PC-9 (cell line): ENCODE measurements at regions not wholly inside any gene's neighbourhood (a gene's known extent, or its start where the extent isn't known, plus 50 kb on each side); places are given as distances from the start of the nearest gene placed in this dataset.
"Not testable (repeated sequence)": the region's sequence is repeated elsewhere in the genome, so short reads cannot be mapped to it uniquely, and the experiment has no call there.

ENCODE experiments used
- BruUV-seq: library from RNA; stranded (reverse); fragments of 400-500 nt; replicated peaks from 2 replicates; lab custom pipeline; 2021; lab: Mats Ljungman, UMichigan
- CTCF ChIA-PET: fragments of 300-600 bp; sonication (Branson Sonifier 250); formaldehyde crosslinking; loops from one replicate; lab custom pipeline; 2022; ENCODE audit warnings: antibody characterized with exemption; lab: Charles Lee
- POLR2A ChIA-PET: fragments of 300-600 bp; sonication (Branson Sonifier 250); formaldehyde crosslinking; loops from one replicate; lab custom pipeline; 2022; ENCODE audit warnings: antibody characterized with exemption; ENCODE audit not compliant: unreplicated experiment; lab: Charles Lee
- DNase-seq, 2 experiments: peaks; one replicate each; pipeline versions ENCODE4 v3.0.0 to v3.0.0-alpha.2; 2015 to 2022; ENCODE audit warnings: mixed read lengths in 1 of 2
- H2AFZ ChIP-seq: fragments of 200-600 bp; sonication (generic); 2 replicates; pipeline ENCODE4 v1.8.1; 2017; ENCODE audit warnings: antibody characterized with exemption
- H3F3A ChIP-seq: fragments of 200-600 bp; sonication (generic); 2 replicates; pipeline ENCODE4 v1.8.1; 2017; ENCODE audit warnings: antibody characterized with exemption, mild to moderate bottlenecking, low read depth; ENCODE audit not compliant: insufficient read depth
- H3K27ac ChIP-seq: fragments of 200-600 bp; sonication (generic); 2 replicates; pipeline ENCODE4 v1.6.1; 2016; ENCODE audit warnings: mixed run types
- H3K27me3 ChIP-seq: fragments of 200-600 bp; sonication (generic); 2 replicates; pipeline ENCODE4 v1.6.1; 2016; ENCODE audit warnings: low read depth, mixed run types; ENCODE audit not compliant: insufficient read depth
- H3K36me3 ChIP-seq: fragments of 200-600 bp; sonication (generic); 2 replicates; pipeline ENCODE4 v1.6.1; 2016; ENCODE audit warnings: low read depth, mixed run types
- H3K4me1 ChIP-seq: fragments of 200-600 bp; sonication (generic); replicated peaks from 2 replicates; pipeline ENCODE4 v1.6.1; 2016; ENCODE audit warnings: mixed run types; ENCODE audit not compliant: insufficient read depth
- H3K4me2 ChIP-seq: fragments of 200-600 bp; sonication (generic); 2 replicates; pipeline ENCODE4 v1.6.1; 2017; ENCODE audit warnings: mixed run types
- H3K4me3 ChIP-seq: fragments of 200-600 bp; sonication (generic); 2 replicates; pipeline ENCODE4 v1.6.1; 2016; ENCODE audit warnings: mixed run types
- H3K79me2 ChIP-seq: fragments of 200-600 bp; sonication (generic); 2 replicates; pipeline ENCODE4 v1.6.1; 2017; ENCODE audit warnings: low read depth, mixed run types
- H3K9me2 ChIP-seq: fragments of 200-600 bp; sonication (generic); 2 replicates; pipeline ENCODE4 v1.8.1; 2017; ENCODE audit warnings: mild to moderate bottlenecking; ENCODE audit not compliant: insufficient read depth
- H3K9me3 ChIP-seq: fragments of 200-600 bp; sonication (generic); 2 replicates; pipeline ENCODE4 v1.8.1; 2016; ENCODE audit warnings: low read depth; ENCODE audit not compliant: insufficient read depth
- H4K20me1 ChIP-seq: fragments of 200-600 bp; sonication (generic); 2 replicates; pipeline ENCODE4 v1.8.1; 2017; ENCODE audit not compliant: insufficient read depth
- intact Hi-C: fragments of 100-400 bp; cut with micrococcal nuclease; formaldehyde crosslinking; loops from one replicate; pipeline ENCODE4 v1.10.0; 2022; ENCODE audit not compliant: unreplicated experiment

DNA sequence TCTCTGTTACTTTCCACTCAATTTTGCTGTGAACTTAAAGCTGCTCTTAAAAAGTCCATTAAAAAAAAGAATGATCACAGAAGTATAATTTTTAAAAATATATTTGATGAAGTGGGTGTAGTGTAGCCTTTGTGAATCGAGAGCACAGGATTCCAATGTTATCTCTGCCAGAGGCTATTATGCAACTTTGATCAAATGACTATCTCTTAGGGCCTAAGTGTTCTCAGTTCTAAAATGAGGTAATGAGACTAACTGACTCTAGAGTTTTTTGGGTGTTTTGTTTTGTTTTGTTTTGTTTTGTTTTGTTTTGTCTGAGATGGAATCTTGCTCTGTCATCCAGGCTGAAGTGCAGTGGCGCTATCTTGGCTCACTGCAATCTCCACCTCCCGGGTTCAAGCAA lies 147.5 kb downstream of the FAM72C start:
- H3K27ac ChIP-seq, BruUV-seq, DNase-seq, intact Hi-C loops, POLR2A ChIA-PET, H3K4me1 ChIP-seq, H3K27me3 ChIP-seq, H3F3A ChIP-seq, CTCF ChIA-PET, H3K9me3 ChIP-seq, H3K36me3 ChIP-seq, H3K79me2 ChIP-seq, H4K20me1 ChIP-seq, H3K4me2 ChIP-seq, H3K9me2 ChIP-seq, H2AFZ ChIP-seq, H3K4me3 ChIP-seq: not testable (repeated sequence)

DNA sequence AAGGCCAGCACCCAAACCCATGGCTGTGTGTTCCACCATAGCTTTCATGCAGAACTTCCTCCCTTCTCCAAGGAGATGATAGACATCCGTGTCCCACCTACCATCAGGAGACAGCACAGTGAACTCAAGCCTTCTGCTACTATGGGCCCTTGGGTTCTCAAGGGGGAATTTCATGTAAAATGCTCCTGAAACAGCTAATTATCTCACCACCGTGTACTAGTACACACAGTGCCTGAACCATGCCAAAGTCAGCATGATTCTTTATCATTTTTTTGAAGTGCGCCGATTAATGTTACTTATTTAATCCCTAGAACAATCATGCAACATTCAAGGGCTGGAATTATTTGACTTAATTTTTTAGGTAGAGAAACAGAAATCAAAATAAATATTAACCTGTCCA lies 151.7 kb downstream of the FAM72C start:
- H3K36me3 ChIP-seq, intact Hi-C loops, H3K4me2 ChIP-seq, H3K79me2 ChIP-seq, H3K4me3 ChIP-seq, H3K9me2 ChIP-seq, H3K9me3 ChIP-seq, DNase-seq, CTCF ChIA-PET, H3K27ac ChIP-seq, H4K20me1 ChIP-seq, BruUV-seq, H3K27me3 ChIP-seq, H2AFZ ChIP-seq, H3F3A ChIP-seq, POLR2A ChIA-PET, H3K4me1 ChIP-seq: not testable (repeated sequence)

DNA sequence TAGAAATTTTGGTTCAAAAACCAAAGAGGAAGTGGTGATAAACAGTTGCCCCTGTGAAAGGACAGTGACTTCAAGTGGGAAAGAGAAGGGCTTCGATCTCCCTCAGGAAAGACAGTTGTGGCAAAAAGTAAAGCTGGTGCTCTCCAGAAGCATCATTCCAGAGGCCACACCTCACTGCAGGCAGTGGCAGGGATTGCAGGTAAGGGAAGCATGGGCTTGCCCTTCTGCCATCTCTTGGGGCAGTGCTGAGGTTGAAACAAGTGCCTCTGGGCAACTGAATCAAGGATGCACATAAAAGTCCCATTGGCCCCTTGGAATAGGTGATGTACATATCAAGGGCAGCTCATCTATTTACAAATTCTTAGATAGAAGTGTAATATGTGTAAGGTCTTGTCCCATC lies 155.4 kb downstream of the FAM72C start:
- POLR2A ChIA-PET, CTCF ChIA-PET, H3K79me2 ChIP-seq, H3K36me3 ChIP-seq, H3K4me3 ChIP-seq, intact Hi-C loops, H3K4me1 ChIP-seq, H3K27ac ChIP-seq, DNase-seq, H3F3A ChIP-seq, H3K27me3 ChIP-seq, BruUV-seq, H3K9me2 ChIP-seq, H3K9me3 ChIP-seq, H3K4me2 ChIP-seq, H4K20me1 ChIP-seq, H2AFZ ChIP-seq: not testable (repeated sequence)

DNA sequence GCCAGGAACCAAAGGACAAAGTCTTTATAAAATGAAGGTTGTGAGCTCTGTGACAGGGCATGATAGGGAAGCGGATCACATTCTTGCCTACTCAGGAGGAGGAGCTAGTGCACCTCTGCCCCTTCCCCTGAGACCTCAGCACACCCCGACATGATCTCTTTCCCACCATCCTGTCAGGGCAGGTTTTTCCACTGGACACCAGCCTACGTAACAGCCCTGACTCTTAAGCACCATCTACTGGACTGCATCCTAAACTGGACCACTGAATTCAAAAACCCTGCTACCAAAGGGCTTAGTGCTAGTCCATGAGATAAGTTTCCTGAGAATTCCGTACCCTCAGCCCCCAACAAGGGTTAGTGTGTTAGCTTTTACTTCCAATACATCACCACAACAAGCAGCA lies 166.4 kb downstream of the FAM72C start:
- H3K27me3 ChIP-seq, H3K79me2 ChIP-seq, BruUV-seq, H3K4me1 ChIP-seq, H3K4me2 ChIP-seq, H4K20me1 ChIP-seq, H3F3A ChIP-seq, CTCF ChIA-PET, H3K27ac ChIP-seq, intact Hi-C loops, H3K36me3 ChIP-seq, POLR2A ChIA-PET, H3K4me3 ChIP-seq, H3K9me2 ChIP-seq, DNase-seq, H3K9me3 ChIP-seq, H2AFZ ChIP-seq: not testable (repeated sequence)

DNA sequence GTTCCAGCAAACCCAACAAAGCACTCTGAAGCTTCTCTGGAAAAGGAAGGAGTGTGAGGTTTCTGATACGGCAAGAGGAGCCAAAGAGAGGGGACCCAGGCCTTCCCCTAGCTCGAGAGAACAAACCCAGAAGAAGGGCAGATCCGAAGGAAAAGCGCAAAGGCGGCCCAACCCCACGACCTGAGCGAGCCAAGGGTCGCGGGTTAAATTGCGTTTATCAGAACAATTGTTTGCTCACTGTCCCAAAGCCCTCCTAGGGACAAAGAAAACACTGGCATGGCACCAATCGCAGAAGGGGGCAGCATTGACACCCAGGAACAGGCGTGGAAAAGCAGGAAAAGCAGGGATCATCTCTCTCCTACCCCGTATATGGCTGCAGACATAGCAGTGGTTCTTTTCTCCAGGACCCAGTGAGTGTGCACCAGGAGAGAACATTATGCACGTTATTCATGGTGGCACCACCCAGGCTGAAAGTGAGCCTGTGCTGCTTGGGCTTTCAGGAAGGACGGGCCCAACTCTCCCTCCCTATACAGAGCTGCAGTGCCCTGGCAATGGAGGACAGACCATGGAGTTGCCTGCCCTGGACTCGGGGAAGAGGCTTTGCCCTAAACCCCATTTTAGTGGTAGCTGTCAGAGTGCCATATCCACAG lies 167.0 kb downstream of the FAM72C start:
- H3K79me2 ChIP-seq, H3K36me3 ChIP-seq, H3K4me3 ChIP-seq, DNase-seq, intact Hi-C loops, CTCF ChIA-PET, H2AFZ ChIP-seq, BruUV-seq, H3K27me3 ChIP-seq, POLR2A ChIA-PET, H3K27ac ChIP-seq, H3F3A ChIP-seq, H3K9me2 ChIP-seq, H3K4me2 ChIP-seq, H4K20me1 ChIP-seq, H3K4me1 ChIP-seq, H3K9me3 ChIP-seq: not testable (repeated sequence)

DNA sequence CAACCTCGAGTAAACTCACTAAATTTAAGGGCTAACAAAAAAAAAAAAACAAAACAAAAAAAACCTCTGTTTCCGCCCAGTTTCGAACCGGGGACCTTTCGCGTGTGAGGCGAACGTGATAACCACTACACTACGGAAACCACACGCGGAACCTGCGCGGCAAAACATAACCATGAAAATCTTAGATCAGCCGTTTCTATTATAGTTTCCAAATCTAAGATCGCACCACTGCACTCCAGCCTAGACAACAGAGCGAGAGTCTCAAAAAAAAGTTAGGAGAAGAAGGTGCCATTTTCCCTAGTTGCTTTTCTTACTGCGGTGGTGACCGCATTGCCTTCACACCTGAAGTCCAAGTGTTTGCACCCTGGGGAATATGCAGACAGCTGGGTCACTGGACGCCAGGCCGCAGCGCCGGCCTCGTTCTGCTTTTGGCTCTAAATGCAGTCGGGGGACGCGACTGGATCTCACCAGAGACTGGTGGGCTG lies 167.8 kb downstream of the FAM72C start:
- H3K36me3 ChIP-seq, H3K27me3 ChIP-seq, H3K4me2 ChIP-seq, DNase-seq, H3K4me3 ChIP-seq, H3F3A ChIP-seq, H2AFZ ChIP-seq, BruUV-seq, H3K4me1 ChIP-seq, H3K79me2 ChIP-seq, H3K27ac ChIP-seq, intact Hi-C loops, H3K9me3 ChIP-seq, H3K9me2 ChIP-seq, CTCF ChIA-PET, POLR2A ChIA-PET, H4K20me1 ChIP-seq: not testable (repeated sequence)

DNA sequence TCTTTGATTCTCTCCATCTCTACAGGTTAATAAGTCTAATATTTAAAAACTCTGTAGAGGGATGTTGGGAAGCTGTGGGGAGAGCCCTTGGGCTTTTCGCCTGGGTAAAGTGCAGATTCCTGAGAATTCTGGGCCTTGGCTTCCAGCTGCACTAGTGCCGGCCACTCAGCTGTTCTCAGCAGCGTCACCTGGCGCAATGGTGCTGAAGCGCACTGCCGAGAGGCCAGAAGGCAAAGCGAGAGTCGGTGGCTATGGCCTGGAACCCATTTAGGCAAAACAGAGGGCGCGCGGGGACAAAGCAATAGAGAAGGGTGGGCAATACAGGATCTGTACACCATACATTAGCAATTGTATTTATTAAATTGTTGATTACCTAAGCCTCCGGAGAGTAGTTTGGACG lies 168.7 kb downstream of the FAM72C start:
- H3K27ac ChIP-seq, H3K36me3 ChIP-seq, POLR2A ChIA-PET, BruUV-seq, H2AFZ ChIP-seq, CTCF ChIA-PET, H4K20me1 ChIP-seq, intact Hi-C loops, H3K79me2 ChIP-seq, H3F3A ChIP-seq, H3K9me3 ChIP-seq, H3K27me3 ChIP-seq, H3K4me1 ChIP-seq, H3K9me2 ChIP-seq, DNase-seq, H3K4me2 ChIP-seq, H3K4me3 ChIP-seq: not testable (repeated sequence)
